Activated T-cell treated with anti-CD3 and anti-CD28 coated beads, Interleukin-2, amount 50 U/mL, for 72 hours (primary cell): ENCODE measurements at regions not wholly inside any gene's neighbourhood (a gene's known extent, or its start where the extent isn't known, plus 50 kb on each side); places are given as distances from the start of the nearest gene placed in this dataset.

Experiments used
- ATAC-seq, 2 donors: fragments of 150-1000 bp; cut with Tn5 transposase; replicated peaks in 1 of 2; 2 replicates each; pipeline ENCODE4 v1.10.0; 2021; ENCODE audit warnings: moderate library complexity in 2 of 2, mild to moderate bottlenecking in 1 of 2
- DNase-seq, 2 donors: peaks; one replicate each; pipeline ENCODE4 v3.0.0; 2021 to 2022; ENCODE audit warnings: mixed read lengths in 1 of 2
- H3K27ac Mint-ChIP-seq: one replicate; pipeline ENCODE4 v1.8.0; 2022; ENCODE audit warnings: mild to moderate bottlenecking, moderate library complexity, mixed read lengths
- H3K27me3 Mint-ChIP-seq: one replicate; pipeline ENCODE4 v1.8.0; 2022; ENCODE audit warnings: low read depth, mixed read lengths
- H3K36me3 Mint-ChIP-seq, 2 donors: one replicate each; pipeline ENCODE4 v1.8.0; 2022; ENCODE audit warnings: mixed read lengths in 2 of 2, mild to moderate bottlenecking in 1 of 2; ENCODE audit not compliant: insufficient read depth in 2 of 2
- H3K4me1 Mint-ChIP-seq: one replicate; pipeline ENCODE4 v1.8.0; 2022; ENCODE audit warnings: low read depth, mixed read lengths
- H3K4me3 Mint-ChIP-seq, 2 donors: one replicate each; pipeline ENCODE4 v1.8.0; 2022; ENCODE audit warnings: mild to moderate bottlenecking in 2 of 2, mixed read lengths in 2 of 2, moderate library complexity in 2 of 2
- H3K9me3 Mint-ChIP-seq, 2 donors: one replicate each; pipeline ENCODE4 v1.8.0; 2022; ENCODE audit warnings: mixed read lengths in 2 of 2

GRCh38 chr7:106774213-106774767 is 90.8 kb upstream of the PIK3CG start:
- no peak for ATAC-seq
- peaks cover 61% of the 10 kb centered on the region for H3K4me1 Mint-ChIP-seq
- H3K27me3 Mint-ChIP-seq: no peaks in the 10 kb centered on the region
- no peak for DNase-seq
- H3K9me3 Mint-ChIP-seq: peaks cover 8 to 10% of the 10 kb centered on the region in 2 donors
- H3K27ac Mint-ChIP-seq: no peak overlapping the region
- no peak overlapping the region for H3K4me3 Mint-ChIP-seq
- peaks cover 7 to 13% of the 10 kb centered on the region in 2 donors for H3K36me3 Mint-ChIP-seq

DNA sequence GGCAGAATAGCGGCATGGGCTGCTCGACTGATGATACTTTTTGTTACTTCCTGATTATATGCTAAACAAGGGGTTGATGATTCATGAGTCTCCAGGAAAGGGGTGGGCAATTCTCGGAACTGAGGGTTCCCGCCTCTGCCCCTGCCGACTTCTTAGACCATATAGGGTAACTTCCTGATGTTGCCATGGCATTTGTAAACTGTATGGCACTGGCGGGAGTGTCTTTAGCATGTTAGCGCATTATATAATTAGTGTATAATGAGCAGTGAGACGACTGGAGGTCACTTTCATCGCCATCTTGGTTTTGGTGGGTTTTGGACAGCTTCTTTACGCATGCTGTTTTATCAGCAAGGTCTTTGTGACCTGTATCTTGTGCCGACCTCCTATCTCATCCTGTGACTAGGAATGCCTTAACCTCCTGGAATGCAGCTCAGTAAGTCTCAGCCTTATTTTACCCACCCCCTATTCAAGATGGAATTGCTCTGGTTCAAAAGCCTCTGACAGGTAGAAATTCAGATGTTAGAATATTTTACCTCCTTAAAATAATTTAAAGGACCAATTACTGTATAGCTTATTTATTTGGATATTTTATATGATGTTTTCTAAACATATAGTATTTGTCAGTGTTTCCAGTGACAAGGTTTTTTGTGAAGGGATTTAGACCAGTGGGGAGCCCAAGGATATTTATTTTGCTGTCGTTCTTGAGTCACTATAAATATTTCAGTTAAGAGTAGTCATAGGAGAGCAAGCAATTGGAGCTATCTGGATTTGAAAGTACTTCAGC is 90.1 kb upstream of the PIK3CG start:
- H3K27me3 Mint-ChIP-seq: no peaks in the 10 kb centered on the region
- peaks cover 8 to 10% of the 10 kb centered on the region in 2 donors for H3K9me3 Mint-ChIP-seq
- ATAC-seq (no peak), DNase-seq (peak; percentile 31 to 48)
- H3K27ac Mint-ChIP-seq: no peak overlapping the region
- H3K4me1 Mint-ChIP-seq: peaks cover 54% of the 10 kb centered on the region
- peaks cover 7 to 13% of the 10 kb centered on the region in 2 donors for H3K36me3 Mint-ChIP-seq
- H3K4me3 Mint-ChIP-seq: no peak overlapping the region

DNA sequence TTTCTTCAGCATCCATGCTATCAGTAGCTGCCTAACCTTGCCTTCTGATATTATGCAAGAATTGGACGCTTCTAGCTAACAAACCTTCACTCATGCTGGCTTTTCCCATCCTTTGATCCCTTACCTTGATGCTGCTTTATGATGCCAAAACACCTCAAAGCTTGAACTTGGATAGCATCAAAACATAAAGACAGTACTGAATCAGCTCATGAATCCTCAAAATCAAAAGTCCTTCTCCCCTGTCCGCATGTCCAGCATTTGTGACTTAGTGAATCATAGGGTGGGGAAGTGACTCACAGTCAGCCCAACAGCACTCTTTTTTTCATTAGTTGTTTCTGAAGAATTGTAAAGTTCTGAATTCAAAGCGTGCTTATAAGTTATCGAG is 89.5 kb upstream of the PIK3CG start:
- Mint-ChIP-seq H3K9me3 (peaks cover 8 to 10% of the 10 kb centered on the region in 2 donors), H3K36me3 (peaks cover 7 to 13% of the 10 kb centered on the region in 2 donors), H3K4me3 (peak overlapping the region; percentile 42 to 55), H3K4me1 (peaks cover 48% of the 10 kb centered on the region), H3K27me3 (no peaks in the 10 kb centered on the region), H3K27ac (peak overlapping the region; percentile 53)
- ATAC-seq (peak; percentile 58 to 61), DNase-seq (no peak)

- ATAC-seq: no peak
- no peak for DNase-seq
- Mint-ChIP-seq H3K36me3 (peaks cover 7 to 13% of the 10 kb centered on the region in 2 donors), H3K9me3 (peaks cover 8 to 10% of the 10 kb centered on the region in 2 donors), H3K27ac (peak overlapping the region; percentile 53), H3K4me3 (peak overlapping the region; percentile 42 to 55), H3K4me1 (peaks cover 47% of the 10 kb centered on the region), H3K27me3 (no peaks in the 10 kb centered on the region)
These were observed 89.0 kb upstream of the PIK3CG start for GRCh38 chr7:106775975-106776607.

GRCh38 chr7:106776618-106777347 is 88.3 kb upstream of the PIK3CG start:
- Mint-ChIP-seq H3K36me3 (peaks cover 7 to 13% of the 10 kb centered on the region in 2 donors), H3K27ac (peak overlapping the region; percentile 44), H3K4me3 (no peak overlapping the region), H3K9me3 (peaks cover 8 to 10% of the 10 kb centered on the region in 2 donors), H3K27me3 (no peaks in the 10 kb centered on the region), H3K4me1 (peaks cover 47% of the 10 kb centered on the region)
- ATAC-seq (no peak), DNase-seq (no peak)

GRCh38 chr7:106777674-106778299 is 87.3 kb upstream of the PIK3CG start:
- ATAC-seq: no peak
- DNase-seq: no peak
- H3K4me1 Mint-ChIP-seq: peaks cover 38% of the 10 kb centered on the region
- no peak overlapping the region for H3K27ac Mint-ChIP-seq
- H3K9me3 Mint-ChIP-seq: peaks cover 8 to 10% of the 10 kb centered on the region in 2 donors
- no peaks in the 10 kb centered on the region for H3K27me3 Mint-ChIP-seq
- peaks cover 7 to 13% of the 10 kb centered on the region in 2 donors for H3K36me3 Mint-ChIP-seq
- no peak overlapping the region for H3K4me3 Mint-ChIP-seq

GRCh38 chr7:106778656-106779250 is 86.3 kb upstream of the PIK3CG start:
- ATAC-seq: no peak
- H3K27ac Mint-ChIP-seq: no peak overlapping the region
- DNase-seq: no peak
- peaks cover 8 to 10% of the 10 kb centered on the region in 2 donors for H3K9me3 Mint-ChIP-seq
- no peaks in the 10 kb centered on the region for H3K27me3 Mint-ChIP-seq
- H3K4me1 Mint-ChIP-seq: peaks cover 29% of the 10 kb centered on the region
- peaks cover 7 to 13% of the 10 kb centered on the region in 2 donors for H3K36me3 Mint-ChIP-seq
- no peak overlapping the region for H3K4me3 Mint-ChIP-seq

DNA sequence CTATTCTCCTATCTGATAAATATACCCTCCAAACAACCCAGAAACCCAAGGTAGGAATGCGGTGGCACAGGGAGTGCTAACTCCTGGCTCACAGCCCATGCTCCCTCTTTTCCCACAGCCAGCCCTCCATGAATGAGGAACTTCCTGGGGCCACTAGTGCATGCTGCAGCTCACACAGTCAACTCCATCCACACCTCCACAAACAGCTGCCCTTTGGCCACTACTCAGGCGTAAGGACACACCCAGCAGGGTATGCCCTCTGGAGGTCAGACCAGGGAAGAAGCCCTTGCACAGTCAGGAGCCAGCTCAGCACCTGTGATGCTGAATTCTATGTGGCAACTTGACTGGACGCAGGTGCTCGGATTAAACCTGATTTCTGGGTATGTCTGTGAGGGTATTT is 85.2 kb upstream of the PIK3CG start:
- peaks cover 7 to 8% of the 10 kb centered on the region in 2 donors for H3K36me3 Mint-ChIP-seq
- peaks cover 8% of the 10 kb centered on the region in 2 donors for H3K9me3 Mint-ChIP-seq
- peaks cover 19% of the 10 kb centered on the region for H3K4me1 Mint-ChIP-seq
- no peak overlapping the region for H3K27ac Mint-ChIP-seq
- no peak overlapping the region for H3K4me3 Mint-ChIP-seq
- no peaks in the 10 kb centered on the region for H3K27me3 Mint-ChIP-seq
- DNase-seq (no peak), ATAC-seq (peak; percentile 50 to 66)

GRCh38 chr7:106781007-106781406 is 84.1 kb upstream of the PIK3CG start:
- ATAC-seq: no peak
- Mint-ChIP-seq H3K4me3 (no peak overlapping the region), H3K27ac (no peak overlapping the region), H3K36me3 (peaks cover 7 to 8% of the 10 kb centered on the region in 2 donors), H3K4me1 (peaks cover 7% of the 10 kb centered on the region), H3K9me3 (peaks cover 6 to 8% of the 10 kb centered on the region in 2 donors), H3K27me3 (no peaks in the 10 kb centered on the region)
- no peak for DNase-seq

GRCh38 chr7:106781828-106782544 is 83.1 kb upstream of the PIK3CG start:
- no peak for ATAC-seq
- no peak for DNase-seq
- Mint-ChIP-seq H3K9me3 (peaks cover 2 to 4% of the 10 kb centered on the region in 2 donors), H3K36me3 (peaks cover 2% of the 10 kb centered on the region in 2 donors), H3K4me3 (no peak overlapping the region), H3K27ac (no peak overlapping the region), H3K4me1 (no peaks in the 10 kb centered on the region), H3K27me3 (no peaks in the 10 kb centered on the region)

DNA sequence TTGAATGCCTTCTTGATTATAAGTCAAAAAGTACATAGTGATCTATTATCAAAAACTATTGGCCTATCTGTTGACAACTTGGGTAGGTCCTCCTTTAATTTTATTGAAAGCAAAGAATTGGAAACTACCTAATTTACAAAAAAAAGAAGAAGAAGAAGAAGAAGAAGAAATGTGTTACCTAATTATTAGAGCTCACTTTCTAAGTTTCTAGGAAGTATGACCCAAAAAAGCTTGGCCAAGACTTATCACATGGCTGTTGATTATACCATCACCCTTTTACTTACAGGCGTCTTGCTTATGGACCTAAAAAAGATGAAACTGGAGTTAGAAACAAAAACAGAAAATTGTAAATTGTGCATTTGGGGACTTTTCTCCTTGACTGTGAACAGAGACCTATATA is 81.8 kb upstream of the PIK3CG start:
- no peak for DNase-seq
- H3K9me3 Mint-ChIP-seq: no peaks in the 10 kb centered on the region
- no peak overlapping the region for H3K4me3 Mint-ChIP-seq
- H3K27me3 Mint-ChIP-seq: no peaks in the 10 kb centered on the region
- no peak overlapping the region for H3K27ac Mint-ChIP-seq
- no peaks in the 10 kb centered on the region for H3K36me3 Mint-ChIP-seq
- no peak for ATAC-seq
- H3K4me1 Mint-ChIP-seq: no peaks in the 10 kb centered on the region

- H3K9me3 Mint-ChIP-seq: no peaks in the 10 kb centered on the region
- H3K4me3 Mint-ChIP-seq: no peak overlapping the region
- no peaks in the 10 kb centered on the region for H3K36me3 Mint-ChIP-seq
- ATAC-seq (peak; percentile 52 to 58), DNase-seq (no peak)
- no peak overlapping the region for H3K27ac Mint-ChIP-seq
- no peaks in the 10 kb centered on the region for H3K27me3 Mint-ChIP-seq
- H3K4me1 Mint-ChIP-seq: no peaks in the 10 kb centered on the region
These were observed 76.4 kb upstream of the PIK3CG start for GRCh38 chr7:106788637-106789036.
